ENCODE measurements at regions not wholly inside any gene's neighbourhood (a gene's known extent, or its start where the extent isn't known, plus 50 kb on each side); places are given as distances from the start of the nearest gene placed in this dataset.

DNA sequence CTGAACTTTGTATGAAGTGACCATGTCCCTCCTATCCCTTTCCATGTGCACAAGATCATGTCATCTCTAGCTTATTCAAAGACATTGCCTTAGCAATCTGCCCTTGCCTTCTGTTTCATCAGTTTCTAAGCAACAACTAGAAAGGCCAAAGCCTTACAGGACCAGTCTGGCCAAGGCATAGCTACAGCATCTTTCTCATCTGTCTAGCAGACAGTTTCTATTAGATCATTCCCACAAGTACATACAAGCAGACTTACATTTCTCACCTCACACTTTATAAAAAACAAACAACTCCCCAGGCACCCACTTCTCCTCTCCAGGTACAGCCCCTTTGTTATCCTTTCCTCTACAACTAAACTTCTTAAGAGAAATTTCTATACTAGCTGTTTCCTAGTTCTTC, 188.7 kb upstream of the AADAT start:
- Histone ChIP-seq H3K4me2 (ENCODE audit: low read length) (no peak overlapping the region), H3K9me2 (ENCODE audit: insufficient read depth) (no peaks in the 10 kb centered on the region; the same call in 1 of the 2 replicates), H3K36me3 (ENCODE audit: control insufficient read depth in 1 of 2, insufficient read depth in 2 of 2, low read length in 2 of 2) (no peaks in the 10 kb centered on the region), H2AFZ (ENCODE audit: low read depth, low read length, poor library complexity, severe bottlenecking) (no peak overlapping the region), H3K4me1 (ENCODE audit: control insufficient read depth in 1 of 2, insufficient read depth in 2 of 2, low read length in 2 of 2) (no peaks in the 10 kb centered on the region), H3K27me3 (ENCODE audit: insufficient read depth, low read length) (no peaks in the 10 kb centered on the region), H3K79me2 (ENCODE audit: insufficient read depth, low read length) (no peaks in the 10 kb centered on the region), H3K4me3 (replicated peaks in 1 of 2; ENCODE audit: low read depth in 1 of 2, low read length in 2 of 2) (no peak overlapping the region), H3K9me3 (ENCODE audit: control insufficient read depth in 1 of 2, insufficient read depth in 1 of 2, low read depth in 1 of 2, low read length in 2 of 2) (no peaks in the 10 kb centered on the region), H4K20me1 (ENCODE audit: insufficient read depth) (no peaks in the 10 kb centered on the region), H3K27ac (ENCODE audit: low read depth, low read length) (no peak overlapping the region), H3K9ac (ENCODE audit: low read length) (no peak overlapping the region)
- ATAC-seq (no peak), DNase-seq (ENCODE audit: low read depth, low spot score) (no peak)
- ChIA-PET RAD21 (ENCODE audit: low non-redundant PET in 1 of 2, low total read pairs in 2 of 2, uncharacterized antibody in 2 of 2, unreplicated experiment in 2 of 2) (interaction anchor here in 1 of 2 experiments (0.7 kb wide), 1 partner anchor 715 kb away, joined by 3 read pairs; no protein-coding TSS in a partner anchor), POLR2A (no interaction called here), CTCF (no interaction called here)
- TF ChIP-seq EZH2phosphoT487 (IDR thresholded peaks at IDR 0.05; ENCODE audit: borderline replicate concordance) (no peak), EGR1 (IDR thresholded peaks at IDR 0.05; ENCODE audit: low read depth) (no peak), TCF7L2 (IDR thresholded peaks at IDR 0.05; ENCODE audit: borderline replicate concordance, extremely low read depth, insufficient read depth, insufficient read length) (no peak), POLR2AphosphoS5 (IDR thresholded peaks at IDR 0.05; ENCODE audit: low read depth, low read length) (no peak), REST (IDR thresholded peaks at IDR 0.05; ENCODE audit: low read depth) (no peak), YY1 (IDR thresholded peaks at IDR 0.05; ENCODE audit: extremely low read depth, insufficient replicate concordance, low read depth, low read length) (no peak), CBX3 (IDR thresholded peaks at IDR 0.05; ENCODE audit: low read depth) (no peak), RAD21 (IDR thresholded peaks at IDR 0.05; ENCODE audit: low read depth) (no peak), ZFX (IDR thresholded peaks at IDR 0.05) (no peak), MAX (IDR thresholded peaks at IDR 0.05) (no peak), JUND (IDR thresholded peaks at IDR 0.05) (no peak), POLR2A (IDR thresholded peaks at IDR 0.05; ENCODE audit: borderline replicate concordance, extremely low read depth, insufficient read depth, insufficient read length) (no peak), SRF (IDR thresholded peaks at IDR 0.05; ENCODE audit: low read depth) (no peak), ELF1 (IDR thresholded peaks at IDR 0.05; ENCODE audit: borderline replicate concordance, low read depth) (no peak), SP1 (IDR thresholded peaks at IDR 0.05; ENCODE audit: low read depth) (no peak), CEBPB (IDR thresholded peaks at IDR 0.05; ENCODE audit: low read depth) (no peak)
- TF ChIP-seq, protein P1, sequence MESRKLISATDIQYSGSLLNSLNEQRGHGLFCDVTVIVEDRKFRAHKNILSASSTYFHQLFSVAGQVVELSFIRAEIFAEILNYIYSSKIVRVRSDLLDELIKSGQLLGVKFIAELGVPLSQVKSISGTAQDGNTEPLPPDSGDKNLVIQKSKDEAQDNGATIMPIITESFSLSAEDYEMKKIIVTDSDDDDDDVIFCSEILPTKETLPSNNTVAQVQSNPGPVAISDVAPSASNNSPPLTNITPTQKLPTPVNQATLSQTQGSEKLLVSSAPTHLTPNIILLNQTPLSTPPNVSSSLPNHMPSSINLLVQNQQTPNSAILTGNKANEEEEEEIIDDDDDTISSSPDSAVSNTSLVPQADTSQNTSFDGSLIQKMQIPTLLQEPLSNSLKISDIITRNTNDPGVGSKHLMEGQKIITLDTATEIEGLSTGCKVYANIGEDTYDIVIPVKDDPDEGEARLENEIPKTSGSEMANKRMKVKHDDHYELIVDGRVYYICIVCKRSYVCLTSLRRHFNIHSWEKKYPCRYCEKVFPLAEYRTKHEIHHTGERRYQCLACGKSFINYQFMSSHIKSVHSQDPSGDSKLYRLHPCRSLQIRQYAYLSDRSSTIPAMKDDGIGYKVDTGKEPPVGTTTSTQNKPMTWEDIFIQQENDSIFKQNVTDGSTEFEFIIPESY (IDR thresholded peaks at IDR 0.05; ENCODE audit: extremely low read depth, insufficient replicate concordance, low read length), result no peak
- TF ChIP-seq, protein P2, sequence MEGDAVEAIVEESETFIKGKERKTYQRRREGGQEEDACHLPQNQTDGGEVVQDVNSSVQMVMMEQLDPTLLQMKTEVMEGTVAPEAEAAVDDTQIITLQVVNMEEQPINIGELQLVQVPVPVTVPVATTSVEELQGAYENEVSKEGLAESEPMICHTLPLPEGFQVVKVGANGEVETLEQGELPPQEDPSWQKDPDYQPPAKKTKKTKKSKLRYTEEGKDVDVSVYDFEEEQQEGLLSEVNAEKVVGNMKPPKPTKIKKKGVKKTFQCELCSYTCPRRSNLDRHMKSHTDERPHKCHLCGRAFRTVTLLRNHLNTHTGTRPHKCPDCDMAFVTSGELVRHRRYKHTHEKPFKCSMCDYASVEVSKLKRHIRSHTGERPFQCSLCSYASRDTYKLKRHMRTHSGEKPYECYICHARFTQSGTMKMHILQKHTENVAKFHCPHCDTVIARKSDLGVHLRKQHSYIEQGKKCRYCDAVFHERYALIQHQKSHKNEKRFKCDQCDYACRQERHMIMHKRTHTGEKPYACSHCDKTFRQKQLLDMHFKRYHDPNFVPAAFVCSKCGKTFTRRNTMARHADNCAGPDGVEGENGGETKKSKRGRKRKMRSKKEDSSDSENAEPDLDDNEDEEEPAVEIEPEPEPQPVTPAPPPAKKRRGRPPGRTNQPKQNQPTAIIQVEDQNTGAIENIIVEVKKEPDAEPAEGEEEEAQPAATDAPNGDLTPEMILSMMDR (IDR thresholded peaks at IDR 0.05 in 2 of 3, conservative IDR thresholded peaks at IDR 0.05 in 1 of 3; ENCODE audit: borderline replicate concordance in 1 of 3, insufficient read depth in 1 of 3, low read depth in 2 of 3, low read length in 2 of 3), result no peak
- TF ChIP-seq, protein P3, sequence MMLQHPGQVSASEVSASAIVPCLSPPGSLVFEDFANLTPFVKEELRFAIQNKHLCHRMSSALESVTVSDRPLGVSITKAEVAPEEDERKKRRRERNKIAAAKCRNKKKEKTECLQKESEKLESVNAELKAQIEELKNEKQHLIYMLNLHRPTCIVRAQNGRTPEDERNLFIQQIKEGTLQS (IDR thresholded peaks at IDR 0.05), result no peak
- intact Hi-C loops (cut with micrococcal nuclease), result no loop called here
- BruUV-seq (replicated peaks), result no TSS peak
